ENCODE measurements at regions not wholly inside any gene's neighbourhood (a gene's known extent, or its start where the extent isn't known, plus 50 kb on each side); places are given as distances from the start of the nearest gene placed in this dataset.

DNA sequence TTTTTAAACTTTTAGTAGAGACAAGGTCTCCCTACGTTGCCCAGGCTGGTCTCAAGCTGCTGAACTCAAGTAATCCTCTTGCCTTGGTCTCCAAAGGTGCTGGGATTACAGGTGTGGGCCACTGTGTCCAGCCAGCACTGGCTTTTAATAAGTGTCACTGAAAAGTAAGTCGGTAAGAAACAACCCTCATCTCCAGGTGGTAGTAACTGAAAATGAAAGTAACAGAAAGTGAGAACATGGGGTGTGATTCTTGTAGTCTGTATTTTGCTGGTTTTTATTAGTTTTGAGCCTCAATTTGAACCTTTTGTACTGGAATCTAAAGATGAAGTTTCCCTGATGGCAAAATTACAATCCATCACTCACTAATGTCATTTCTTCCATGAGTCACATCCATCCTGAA lies 238.1 kb upstream of the AGA start:
- TF ChIP-seq, protein P1, sequence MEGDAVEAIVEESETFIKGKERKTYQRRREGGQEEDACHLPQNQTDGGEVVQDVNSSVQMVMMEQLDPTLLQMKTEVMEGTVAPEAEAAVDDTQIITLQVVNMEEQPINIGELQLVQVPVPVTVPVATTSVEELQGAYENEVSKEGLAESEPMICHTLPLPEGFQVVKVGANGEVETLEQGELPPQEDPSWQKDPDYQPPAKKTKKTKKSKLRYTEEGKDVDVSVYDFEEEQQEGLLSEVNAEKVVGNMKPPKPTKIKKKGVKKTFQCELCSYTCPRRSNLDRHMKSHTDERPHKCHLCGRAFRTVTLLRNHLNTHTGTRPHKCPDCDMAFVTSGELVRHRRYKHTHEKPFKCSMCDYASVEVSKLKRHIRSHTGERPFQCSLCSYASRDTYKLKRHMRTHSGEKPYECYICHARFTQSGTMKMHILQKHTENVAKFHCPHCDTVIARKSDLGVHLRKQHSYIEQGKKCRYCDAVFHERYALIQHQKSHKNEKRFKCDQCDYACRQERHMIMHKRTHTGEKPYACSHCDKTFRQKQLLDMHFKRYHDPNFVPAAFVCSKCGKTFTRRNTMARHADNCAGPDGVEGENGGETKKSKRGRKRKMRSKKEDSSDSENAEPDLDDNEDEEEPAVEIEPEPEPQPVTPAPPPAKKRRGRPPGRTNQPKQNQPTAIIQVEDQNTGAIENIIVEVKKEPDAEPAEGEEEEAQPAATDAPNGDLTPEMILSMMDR (IDR thresholded peaks at IDR 0.05; ENCODE audit: low read length): no peak
- TF ChIP-seq EZH2phosphoT487 (IDR thresholded peaks at IDR 0.05; ENCODE audit: low read length): no peak

All from MM.1S (cell line).